HL-60/S4 treated with phorbol 12-myristate 13-acetate at 8.2 ng/mL for 4 days and 3 days (cell line): ENCODE measurements at regions not wholly inside any gene's neighbourhood (a gene's known extent, or its start where the extent isn't known, plus 50 kb on each side); places are given as distances from the start of the nearest gene placed in this dataset.
"Not testable (repeated sequence)": the region's sequence is repeated elsewhere in the genome, so short reads cannot be mapped to it uniquely, and the experiment has no call there.

Experiments used
- in situ Hi-C: fragments of 300-500 bp; cut with MboI; formaldehyde crosslinking; loops from 2 replicates; pipeline ENCODE4 v1.15.0; 2022; ENCODE audit warnings: low sequenced_read_pairs

DNA sequence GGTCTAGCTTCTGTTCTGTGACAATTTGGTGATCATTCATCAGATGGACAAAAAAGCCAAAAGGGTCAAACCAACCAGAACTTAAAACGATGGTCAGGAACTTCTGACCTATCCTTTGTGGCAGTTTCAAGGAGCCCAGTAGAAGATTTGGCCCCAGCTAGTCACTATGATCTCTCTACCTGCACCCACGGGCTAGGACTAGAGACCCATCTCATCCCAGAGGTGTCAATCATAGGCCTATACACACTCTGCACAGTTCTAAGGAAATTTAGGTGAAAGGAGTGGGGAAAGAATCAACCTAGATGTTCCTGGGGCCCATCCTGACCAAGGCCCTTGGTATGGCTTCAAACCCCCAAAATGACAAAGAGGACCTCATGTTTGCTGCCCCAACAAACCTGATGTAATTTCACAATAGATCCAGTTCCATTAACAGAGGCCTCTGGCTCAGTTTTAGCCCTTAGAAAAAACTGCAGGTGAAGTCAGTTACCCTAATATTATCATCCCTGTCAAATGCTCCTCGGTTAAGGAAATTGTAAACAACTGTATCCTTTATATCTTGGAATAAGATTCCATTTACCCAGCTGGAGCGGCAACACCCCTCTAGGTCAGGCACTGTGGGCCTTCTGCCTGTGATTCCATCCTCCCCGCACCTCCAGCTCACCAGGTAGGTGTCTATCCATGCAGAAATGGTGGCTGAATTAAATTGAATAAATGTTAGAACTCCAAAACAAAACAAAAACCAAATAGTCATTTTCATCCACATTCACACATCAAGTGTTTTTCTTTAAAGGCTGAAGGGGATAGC is 138.7 kb downstream of the ENC1 start:
- in situ Hi-C loops: no loop called here

DNA sequence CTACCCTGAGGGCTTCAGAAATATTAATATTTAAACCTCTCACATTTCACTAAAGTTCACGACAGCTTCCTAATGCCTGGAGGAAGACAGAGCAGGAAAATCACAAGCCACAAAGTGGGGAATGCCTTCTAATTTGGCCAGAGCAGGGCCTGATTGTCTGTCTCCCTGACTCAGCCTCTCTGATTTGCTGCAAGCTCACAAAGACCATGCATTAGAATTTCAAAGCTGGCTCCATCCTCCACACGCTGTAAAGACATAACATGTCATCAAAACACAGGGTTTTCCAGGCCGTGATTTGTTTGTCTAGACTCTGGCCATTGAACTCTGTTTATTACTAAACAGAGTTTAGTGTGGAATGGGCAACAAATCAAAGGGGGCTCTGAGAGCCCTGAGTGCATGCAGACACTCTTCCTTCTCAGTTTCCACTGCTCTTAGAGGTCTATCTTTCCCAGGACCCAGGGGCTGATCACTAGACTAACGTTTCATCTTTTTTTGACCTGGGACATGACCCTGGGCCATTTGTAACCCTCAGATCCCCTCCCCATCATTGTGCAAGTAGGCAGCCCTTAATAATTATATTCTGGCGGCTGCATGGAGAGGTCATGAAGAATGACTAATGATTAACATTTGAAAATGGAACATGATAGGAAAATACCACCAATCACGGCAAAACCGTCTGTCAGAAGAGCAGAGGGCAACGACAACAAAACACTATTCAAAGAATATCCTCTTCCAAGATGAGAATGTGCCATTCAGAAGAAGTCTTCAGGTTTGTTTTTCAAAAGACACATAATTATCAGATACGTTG is 140.2 kb downstream of the ENC1 start:
- in situ Hi-C loops: no loop called here

DNA sequence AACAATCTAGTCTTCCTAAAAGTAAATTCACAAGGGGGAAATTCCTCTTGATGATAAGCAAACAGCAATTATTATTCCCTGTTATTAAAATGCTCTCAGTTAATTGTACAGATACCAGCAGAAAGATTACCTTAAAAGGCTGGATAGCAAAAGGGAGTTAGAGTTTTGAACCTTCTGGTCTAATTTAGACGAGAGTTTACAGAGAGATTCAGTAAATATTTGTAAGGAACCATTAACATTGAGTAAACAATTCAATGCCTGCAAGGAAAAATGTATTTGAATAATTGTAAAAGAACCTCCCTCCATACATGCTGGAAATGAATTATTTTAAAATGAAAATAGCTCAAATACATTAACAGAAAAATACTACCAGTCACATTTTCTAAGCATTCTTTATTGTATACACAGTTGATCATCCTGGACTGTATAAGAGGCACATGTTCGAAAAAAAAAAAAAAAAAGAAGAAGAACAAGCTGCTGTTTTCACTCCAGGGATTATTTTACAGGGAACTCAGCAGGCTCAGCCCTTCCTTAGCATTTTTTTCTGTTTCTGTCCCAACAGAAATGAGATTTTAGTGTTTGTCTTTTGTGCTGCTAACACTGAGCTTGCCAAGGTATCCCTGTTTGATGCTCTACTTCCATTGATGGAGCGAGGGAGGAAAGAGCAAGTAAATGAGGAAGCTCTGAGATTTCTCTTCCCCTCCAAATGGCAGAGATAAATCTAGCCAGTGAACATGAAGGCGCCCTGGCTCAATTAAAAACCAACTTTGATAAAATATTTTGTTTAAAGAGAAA is 141.1 kb downstream of the ENC1 start:
- in situ Hi-C loops: no loop called here

DNA sequence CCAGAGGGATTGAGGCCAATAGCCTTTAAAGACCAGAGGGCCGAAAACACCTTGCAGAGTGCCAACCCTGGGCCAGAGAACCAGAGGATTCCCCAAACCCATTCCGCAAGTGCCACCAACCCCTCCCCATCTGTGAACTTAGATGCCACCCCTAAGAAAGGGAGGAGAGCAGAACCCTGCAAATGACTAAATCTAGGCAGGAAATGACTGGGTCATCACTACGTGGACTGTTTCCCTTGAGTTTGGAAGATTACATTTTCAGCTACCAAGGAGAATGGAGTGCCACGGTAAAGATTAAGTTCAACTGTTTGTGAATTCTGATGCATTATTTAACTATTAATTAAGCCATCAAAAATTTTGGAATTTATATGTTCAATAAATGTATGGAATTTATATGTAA is 142.8 kb downstream of the ENC1 start:
- in situ Hi-C loops: no loop called here

DNA sequence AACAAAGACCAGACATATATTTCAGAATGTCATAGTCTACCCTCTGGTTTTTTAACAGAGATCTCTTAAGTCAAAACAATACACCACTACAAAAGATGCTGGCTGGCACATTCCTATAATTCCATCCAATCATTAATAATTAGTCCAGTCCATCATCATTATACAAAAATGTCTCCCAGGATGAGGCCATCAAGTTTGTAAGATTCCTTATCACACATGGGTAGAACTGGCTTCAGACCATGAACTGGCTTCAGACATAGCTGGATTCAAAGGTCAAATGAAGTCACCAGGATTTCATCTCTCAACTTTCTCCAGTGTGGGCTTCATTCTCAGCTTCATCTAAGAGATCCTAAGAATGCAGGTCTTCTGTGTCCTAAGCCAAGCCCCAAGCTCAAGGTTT is 147.1 kb downstream of the ENC1 start:
- in situ Hi-C loops: no loop called here

DNA sequence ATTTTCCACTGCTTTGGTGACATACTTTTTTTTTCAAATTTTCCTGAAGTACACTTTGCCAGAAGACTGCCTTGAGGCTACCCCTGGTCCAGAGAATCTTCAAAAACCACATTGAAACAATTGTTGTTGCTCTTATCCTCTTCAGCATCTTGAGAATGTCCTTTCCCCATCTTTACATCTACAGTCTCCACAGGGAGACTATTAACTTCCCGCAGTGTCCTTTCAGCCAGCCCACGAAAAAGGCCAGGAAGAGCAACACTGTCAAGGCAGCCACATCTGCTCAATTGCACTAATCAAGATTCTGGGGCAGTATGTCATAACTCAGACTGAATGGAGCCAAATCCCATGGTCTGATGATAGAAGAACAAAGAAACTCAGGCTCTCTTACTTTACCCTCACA is 148.3 kb downstream of the ENC1 start:
- in situ Hi-C loops: no loop called here

DNA sequence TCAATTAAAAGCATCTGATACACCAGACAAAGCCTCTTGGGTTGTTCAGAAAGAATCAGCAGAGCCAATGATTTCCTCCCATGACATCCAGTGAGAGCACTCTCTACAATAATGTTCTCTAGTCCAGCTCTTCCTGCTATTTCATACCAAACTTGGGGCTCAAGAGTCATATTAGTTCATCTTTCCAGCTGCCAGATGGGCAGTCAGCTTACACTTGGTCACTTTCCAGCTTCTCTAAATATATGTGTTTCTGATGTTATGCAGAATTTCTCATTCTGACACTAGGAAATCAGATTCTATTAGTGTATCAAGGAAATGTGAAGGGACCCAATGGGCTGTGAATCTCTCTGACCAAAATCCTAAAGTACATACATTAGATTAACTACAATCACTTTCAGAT is 148.9 kb downstream of the ENC1 start:
- in situ Hi-C loops: no loop called here

DNA sequence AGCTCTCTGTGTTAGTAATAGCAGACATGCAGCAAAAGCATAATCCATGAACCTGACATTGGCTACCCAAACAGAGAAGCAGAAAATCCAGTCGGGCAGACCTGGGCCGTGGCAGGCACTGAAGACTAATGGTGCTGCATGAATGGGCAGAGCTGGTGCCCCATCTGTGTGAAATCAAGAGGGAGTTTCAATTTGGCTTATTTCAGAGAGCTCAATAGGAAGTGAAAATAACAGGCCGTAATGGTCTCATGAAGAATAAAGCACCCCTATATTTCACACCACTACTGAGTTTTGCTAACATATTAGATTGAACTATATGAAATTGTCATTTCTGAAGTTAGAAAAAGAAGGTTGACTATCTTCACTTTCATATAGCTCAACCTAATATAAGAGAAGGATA is 149.7 kb downstream of the ENC1 start:
- in situ Hi-C loops: no loop called here

DNA sequence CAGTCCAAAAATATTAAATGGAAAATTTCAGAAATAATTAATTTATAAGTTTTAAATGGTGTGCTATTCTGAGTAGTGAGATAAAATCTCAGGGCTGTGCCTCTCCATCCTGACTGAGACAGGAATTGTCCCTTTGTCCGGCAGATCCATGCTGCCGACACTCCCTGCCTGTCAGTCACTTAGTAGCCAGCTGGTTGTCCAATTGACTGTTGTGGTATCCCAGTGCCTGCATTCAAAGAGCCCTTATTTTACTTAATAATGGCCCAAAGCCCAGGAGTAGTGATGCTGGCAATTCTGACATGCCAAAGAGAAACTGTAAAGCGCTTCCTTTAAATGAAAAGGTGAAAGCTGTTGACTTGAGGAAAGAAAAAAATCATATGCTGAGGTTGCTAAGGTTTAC is 157.5 kb downstream of the ENC1 start:
- in situ Hi-C loops: no loop called here

DNA sequence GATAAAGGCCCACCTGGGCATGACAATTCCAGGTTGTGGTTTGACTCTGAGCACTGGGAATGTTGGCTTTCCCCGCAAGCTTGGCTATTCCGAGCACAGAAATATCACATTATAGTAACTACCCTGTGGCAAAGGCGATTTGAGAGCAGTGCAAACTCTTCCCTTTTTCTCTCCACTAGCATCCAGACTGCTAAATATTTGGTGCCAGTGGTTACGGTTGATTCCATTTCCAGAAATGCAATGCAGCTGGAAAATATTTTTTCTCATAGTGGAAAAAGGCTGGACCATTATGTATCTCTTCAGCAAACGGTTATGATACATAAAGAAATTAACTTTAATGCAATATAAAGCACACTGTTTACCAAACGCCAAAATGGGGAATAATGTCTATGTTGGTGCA is 158.0 kb downstream of the ENC1 start:
- in situ Hi-C loops: no loop called here

DNA sequence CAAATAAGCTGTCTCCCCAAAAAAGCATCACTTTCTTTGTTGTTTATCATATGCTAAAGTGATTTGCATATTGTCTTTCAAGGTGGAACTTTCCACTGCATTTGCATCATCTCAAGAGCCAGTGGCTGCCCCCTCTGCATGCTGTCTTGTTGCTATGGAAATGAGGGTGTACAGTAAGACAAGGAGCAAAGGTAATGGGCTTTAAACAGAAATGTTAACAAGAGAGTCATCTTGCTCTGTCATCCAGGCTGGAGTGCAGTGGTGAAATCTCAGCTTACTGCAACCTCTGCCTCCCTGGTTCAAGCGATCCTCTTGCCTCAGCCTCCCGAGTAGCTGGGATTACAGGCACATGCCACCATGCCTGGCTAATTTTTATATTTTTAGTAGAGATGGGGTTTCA is 159.2 kb downstream of the ENC1 start:
- in situ Hi-C loops: not testable (repeated sequence)

DNA sequence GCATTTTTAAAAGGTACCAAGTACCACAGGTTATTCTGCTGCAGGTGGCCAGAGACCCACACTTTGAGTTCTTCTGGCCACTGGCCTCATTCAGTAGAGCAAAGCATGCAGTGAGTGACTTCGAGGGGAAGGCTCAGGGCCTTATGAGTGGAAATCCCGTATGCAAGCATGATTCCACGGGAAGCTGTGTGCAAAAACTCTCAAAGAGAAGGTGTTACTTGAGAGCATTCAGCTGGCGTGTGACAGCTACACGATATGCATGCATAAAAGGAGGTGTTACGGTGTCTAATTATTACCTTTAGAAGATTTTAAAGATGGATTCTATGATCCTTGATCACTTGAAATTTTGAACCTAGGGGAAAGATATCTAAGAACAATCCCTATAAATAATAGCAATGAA is 160.3 kb downstream of the ENC1 start:
- in situ Hi-C loops: no loop called here

DNA sequence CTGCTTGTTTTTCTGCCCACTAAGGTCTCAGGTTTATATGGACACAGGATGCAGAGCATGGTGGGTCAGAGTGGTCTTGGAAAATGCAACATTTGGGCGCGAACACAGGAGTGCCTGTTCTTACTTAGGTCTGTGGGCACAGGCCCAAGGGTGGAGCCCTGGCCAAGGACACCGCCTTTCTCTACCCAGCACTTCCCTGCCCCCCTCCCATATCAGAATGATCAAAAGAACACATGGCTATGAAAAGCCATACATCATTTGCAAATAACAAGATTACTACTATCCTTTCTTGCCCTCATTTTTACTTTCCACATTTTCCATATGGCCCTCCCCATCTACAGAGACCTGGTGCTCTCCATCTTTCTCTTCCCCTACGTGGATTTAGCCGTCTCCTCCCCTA is 162.2 kb downstream of the ENC1 start:
- in situ Hi-C loops: no loop called here

DNA sequence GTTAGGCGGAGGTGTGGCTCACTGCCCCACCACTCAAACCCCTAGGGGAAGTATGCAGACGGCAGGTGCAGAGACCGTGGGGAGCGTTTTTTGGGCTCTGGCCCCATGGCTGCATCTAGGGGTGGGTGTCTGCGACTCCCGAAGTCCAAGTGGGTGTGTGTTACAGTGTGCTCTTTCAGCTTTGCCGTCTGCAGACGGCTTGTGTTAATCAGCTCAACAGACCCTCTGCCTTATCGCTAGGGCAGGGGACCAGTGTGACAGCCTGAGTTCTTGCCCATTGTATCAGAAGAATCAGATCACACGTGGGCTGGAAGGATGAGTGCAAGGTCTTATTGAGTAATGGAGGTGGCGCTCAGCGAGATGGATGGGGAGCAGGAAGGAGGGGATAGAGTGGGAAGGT is 162.8 kb downstream of the ENC1 start:
- in situ Hi-C loops: no loop called here

DNA sequence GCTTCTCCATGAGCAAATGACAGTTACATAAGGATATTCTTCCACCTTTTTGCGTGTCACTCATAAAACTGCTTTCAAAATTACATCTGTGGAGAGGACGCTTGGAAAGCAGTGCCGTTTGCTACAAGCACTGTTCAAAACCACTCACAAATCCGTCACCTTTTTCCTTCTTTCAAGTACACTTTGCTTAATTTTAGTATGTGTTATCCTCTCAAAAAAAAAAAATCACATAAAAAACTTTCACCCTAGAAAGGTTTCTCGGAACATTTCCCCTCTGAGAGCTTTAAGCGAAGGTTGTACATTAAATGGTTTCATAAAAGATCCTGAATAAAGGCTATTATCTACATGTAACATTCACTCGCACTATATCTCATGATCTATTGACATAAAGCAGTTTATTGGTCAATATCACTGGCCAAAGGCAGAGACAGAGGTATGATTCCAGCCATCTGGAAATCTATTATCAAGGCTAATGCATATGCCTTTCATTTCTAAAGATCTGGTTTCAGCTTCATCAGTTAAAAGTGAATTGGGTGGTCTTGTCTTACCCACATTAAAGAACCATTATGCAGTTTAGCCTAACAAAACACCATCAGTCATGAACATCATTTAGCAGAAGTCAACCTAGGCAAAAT is 163.6 kb downstream of the ENC1 start:
- in situ Hi-C loops: no loop called here

DNA sequence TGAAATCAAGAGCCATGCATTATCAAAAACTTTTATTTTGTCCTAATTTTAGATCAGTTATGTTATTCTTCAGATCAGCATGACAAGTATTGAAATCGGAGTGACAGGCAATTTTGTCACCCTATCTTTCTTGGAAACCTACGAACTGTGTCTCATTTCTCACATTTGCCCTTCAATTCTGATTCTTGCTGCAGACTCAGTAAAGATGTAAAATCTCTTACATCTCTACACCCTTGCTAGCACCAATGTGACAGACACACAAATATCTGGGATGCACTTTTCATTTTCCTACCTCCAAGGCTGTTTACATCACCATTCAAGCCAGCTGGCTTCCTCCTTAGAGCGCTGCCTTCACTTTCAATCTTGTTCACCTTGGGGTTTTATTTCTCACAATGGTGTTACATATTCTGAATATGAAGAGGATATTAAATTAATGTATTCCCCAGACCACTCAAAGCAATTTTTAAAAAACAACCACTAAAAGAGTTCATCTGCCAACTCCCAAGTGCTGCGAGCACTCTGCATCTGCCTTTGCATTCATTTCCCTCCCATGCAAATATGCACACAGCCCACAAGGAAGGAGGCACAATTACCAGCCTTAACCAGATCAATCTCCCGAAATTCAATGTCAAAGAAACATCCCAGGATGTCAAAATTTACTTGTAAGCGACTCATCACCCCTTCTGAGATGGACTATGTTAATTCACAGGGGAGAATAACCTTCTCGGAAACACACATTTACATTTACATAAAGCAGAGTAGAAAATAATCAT is 164.3 kb downstream of the ENC1 start:
- in situ Hi-C loops: no loop called here

DNA sequence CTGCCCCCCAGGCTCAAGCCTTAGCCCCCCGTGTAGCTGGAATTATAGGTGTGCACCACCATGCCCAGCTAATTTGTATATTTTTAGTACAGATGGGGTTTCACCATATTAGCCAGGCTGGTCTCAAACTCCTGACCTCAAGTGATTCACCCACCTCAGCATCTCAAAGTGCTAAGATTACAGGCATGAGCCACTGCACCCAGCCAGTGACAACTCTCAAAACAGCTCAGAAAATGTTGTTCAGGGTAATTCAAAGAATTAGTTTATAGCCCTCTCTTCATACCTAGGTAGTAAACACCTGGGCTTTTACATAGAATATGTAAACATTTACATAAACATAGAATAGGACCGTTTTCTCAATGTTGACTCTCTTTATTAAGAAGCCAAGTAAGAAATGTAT is 168.7 kb downstream of the ENC1 start:
- in situ Hi-C loops: no loop called here

DNA sequence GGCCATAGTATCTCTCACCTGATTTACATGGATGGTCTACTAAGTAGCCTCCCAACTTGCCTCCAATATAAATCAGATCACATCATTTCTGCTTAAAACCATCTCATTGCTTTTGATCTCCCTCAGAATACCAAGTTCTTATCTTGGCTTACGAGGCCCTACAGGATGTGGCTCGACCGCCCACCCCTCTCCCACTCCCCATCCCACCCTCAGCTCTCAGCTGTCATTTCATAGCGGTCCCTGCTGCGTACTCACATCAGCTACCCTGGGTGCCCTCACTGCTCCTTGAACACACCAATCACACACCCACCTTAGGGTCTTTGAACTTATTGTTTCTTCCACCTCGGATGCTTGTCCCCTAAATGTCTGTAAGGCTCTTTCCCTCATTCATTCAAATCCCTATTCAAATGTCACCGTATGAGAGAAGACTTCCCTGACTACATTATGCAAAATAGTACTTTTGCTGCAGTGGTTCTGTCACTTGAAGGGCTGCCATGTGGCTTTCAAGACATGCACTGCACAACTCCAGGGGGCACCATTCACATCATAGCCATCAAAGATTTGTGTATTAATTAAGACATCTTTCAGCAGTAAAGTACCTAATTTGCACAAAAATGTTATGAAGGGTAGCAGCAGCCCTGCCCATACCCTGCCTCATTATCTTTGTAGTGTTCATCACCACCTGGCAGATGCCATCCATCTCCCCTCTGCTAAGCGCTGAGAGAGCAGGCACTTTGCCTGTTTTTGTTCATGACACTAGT is 171.1 kb downstream of the ENC1 start:
- in situ Hi-C loops: no loop called here

DNA sequence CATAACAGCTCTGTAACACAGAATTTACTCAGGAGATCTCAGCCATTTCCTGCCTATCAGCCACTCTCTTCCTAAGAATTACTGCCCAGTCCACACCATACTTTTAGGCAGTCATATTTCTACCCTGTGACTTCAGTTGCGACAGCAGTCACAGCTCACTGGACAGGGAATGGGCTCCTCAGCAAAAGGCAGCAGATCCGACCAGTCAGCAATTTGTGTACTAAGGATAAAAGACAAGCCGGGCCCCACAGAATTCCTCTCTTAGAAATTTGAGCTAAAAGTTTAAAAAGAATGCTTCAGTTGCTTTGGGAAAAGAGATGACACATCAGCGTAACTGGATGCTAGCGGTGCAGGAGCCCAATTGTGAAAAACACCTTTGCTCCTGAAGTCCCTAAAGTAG is 172.1 kb downstream of the ENC1 start:
- in situ Hi-C loops: no loop called here

DNA sequence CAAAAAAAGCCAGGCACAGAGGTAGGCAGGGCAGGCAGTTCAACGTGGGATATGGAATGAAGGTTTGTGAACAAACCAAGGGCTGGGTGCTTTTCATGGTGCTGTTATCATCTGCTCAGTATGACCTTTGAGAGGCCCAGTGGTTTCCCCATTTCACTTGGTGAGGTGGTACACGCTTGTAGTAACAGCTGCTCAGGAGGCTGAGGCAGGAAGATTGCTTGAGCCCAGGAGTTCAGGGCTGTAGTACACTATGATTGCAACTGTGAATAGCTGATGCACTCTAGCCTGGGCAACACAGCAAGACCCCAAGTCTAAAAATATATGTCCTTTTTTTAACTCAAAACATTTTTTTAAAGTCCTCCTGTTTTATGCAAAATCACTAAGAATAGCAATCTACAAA is 174.8 kb downstream of the ENC1 start:
- in situ Hi-C loops: no loop called here
